HCT116 (cell line): ENCODE measurements at regions not wholly inside any gene's neighbourhood (a gene's known extent, or its start where the extent isn't known, plus 50 kb on each side); places are given as distances from the start of the nearest gene placed in this dataset.
A peak's percentile ranks its signal among the peaks of the same experiment; 100 is the strongest.

Experiments
- ATAC-seq: fragments of 200-7000 bp; cut with Tn5 transposase; 2 replicates; pipeline ENCODE4 v1.9.1; 2020; ENCODE audit warnings: mild to moderate bottlenecking, moderate library complexity
- BruUV-seq: library from RNA; stranded (reverse); fragments of 400-500 nt; replicated peaks from 2 replicates; lab custom pipeline; 2021; lab: Mats Ljungman, UMichigan
- CTCF ChIA-PET: fragments of 300-600 bp; sonication (Branson Sonifier 250); formaldehyde crosslinking; loops from one replicate; lab custom pipeline; 2021; ENCODE audit warnings: antibody characterized with exemption; lab: Charles Lee
- POLR2A ChIA-PET: fragments of 300-600, 350-600 bp; sonication (Branson Sonifier 250); formaldehyde crosslinking; loops from one replicate; lab custom pipeline; 2021; ENCODE audit warnings: antibody characterized with exemption; lab: Charles Lee
- RAD21 ChIA-PET, 2 experiments: fragments of 300-600 bp; sonication (Branson Sonifier 250); formaldehyde crosslinking; loops; one replicate each; lab custom pipeline; 2023; ENCODE audit warnings: low total read pairs in 2 of 2; ENCODE audit not compliant: uncharacterized antibody in 2 of 2, unreplicated experiment in 2 of 2, low non-redundant PET in 1 of 2; lab: Charles Lee
- DNase-seq: peaks from one replicate; pipeline ENCODE4 v3.0.0-alpha.2; 2010; ENCODE audit warnings: low read depth, low spot score
- H2AFZ ChIP-seq: fragments of 200-600 bp; shearing (Covaris generic), sonication (generic); 2 replicates; pipeline ENCODE4 v1.6.1; 2017; ENCODE audit warnings: low read depth, mixed run types, mixed read lengths, antibody characterized with exemption, low read length; ENCODE audit not compliant: poor library complexity, severe bottlenecking
- H3K27ac ChIP-seq: 2 replicates; pipeline ENCODE4 v1.5.1; 2012; ENCODE audit warnings: low read depth, low read length
- H3K27me3 ChIP-seq: fragments of 200-600 bp; sonication (generic); 2 replicates; pipeline ENCODE4 v1.6.1; 2016; ENCODE audit warnings: mixed run types, low read length, mixed read lengths; ENCODE audit not compliant: insufficient read depth
- H3K36me3 ChIP-seq, 2 experiments: fragments of 200-500 bp in 1 of 2; fragments of 200-600 bp in 1 of 2; sonication (Bioruptor generic) in 1 of 2; sonication (generic) in 1 of 2; 2 replicates each; pipeline versions ENCODE4 v1.5.1 to v1.6.1; 2014 to 2016; ENCODE audit warnings: low read length in 2 of 2, inconsistent platforms in 1 of 2, mixed read lengths in 1 of 2, mixed run types in 1 of 2; ENCODE audit not compliant: insufficient read depth in 2 of 2, control insufficient read depth in 1 of 2
- H3K4me1 ChIP-seq, 2 experiments: fragments of 200-600 bp in 1 of 2; sonication (generic) in 1 of 2; 2 replicates each; pipeline versions ENCODE4 v1.5.1 to v1.6.1; 2012 to 2017; ENCODE audit warnings: low read length in 2 of 2, inconsistent platforms in 1 of 2, mild to moderate bottlenecking in 1 of 2, mixed read lengths in 1 of 2, mixed run types in 1 of 2, moderate library complexity in 1 of 2; ENCODE audit not compliant: insufficient read depth in 2 of 2, control insufficient read depth in 1 of 2
- H3K4me2 ChIP-seq: fragments of 200-600 bp; sonication (generic); 2 replicates; pipeline ENCODE4 v1.6.1; 2017; ENCODE audit warnings: mixed run types, low read length, mixed read lengths
- H3K4me3 ChIP-seq, 2 experiments: fragments of 200-600 bp in 1 of 2; sonication (generic) in 1 of 2; replicated peaks in 1 of 2; 2 replicates each; pipeline ENCODE4 v1.5.1; 2011 to 2016; ENCODE audit warnings: low read length in 2 of 2, control low read depth in 1 of 2, low read depth in 1 of 2, mild to moderate bottlenecking in 1 of 2, mixed read lengths in 1 of 2, mixed run types in 1 of 2
- H3K79me2 ChIP-seq: fragments of 200-600 bp; sonication (generic); 2 replicates; pipeline ENCODE4 v1.6.1; 2017; ENCODE audit warnings: mild to moderate bottlenecking, mixed run types, low read length, moderate library complexity, mixed read lengths; ENCODE audit not compliant: insufficient read depth
- H3K9ac ChIP-seq: fragments of 200-600 bp; sonication (generic); 2 replicates; pipeline ENCODE4 v1.6.1; 2016; ENCODE audit warnings: low read length, mixed read lengths
- H3K9me2 ChIP-seq: fragments of 200-600 bp; sonication (generic), shearing (Covaris generic); 2 replicates; pipeline ENCODE4 v1.6.1; 2017; ENCODE audit warnings: mixed run types, mild to moderate bottlenecking, moderate library complexity; ENCODE audit not compliant: insufficient read depth
- H3K9me3 ChIP-seq, 2 experiments: fragments of 200-500 bp in 1 of 2; fragments of 200-600 bp in 1 of 2; sonication (Bioruptor generic) in 1 of 2; sonication (generic) in 1 of 2; 2 replicates each; pipeline ENCODE4 v1.6.1; 2014 to 2017; ENCODE audit warnings: low read length in 2 of 2, mixed read lengths in 2 of 2, inconsistent platforms in 1 of 2, low read depth in 1 of 2, mild to moderate bottlenecking in 1 of 2, mixed run types in 1 of 2, moderate library complexity in 1 of 2; ENCODE audit not compliant: control insufficient read depth in 1 of 2, insufficient read depth in 1 of 2
- H4K20me1 ChIP-seq: fragments of 200-600 bp; sonication (generic), shearing (Covaris generic); 2 replicates; pipeline ENCODE4 v1.6.1; 2017; ENCODE audit warnings: mixed run types, mild to moderate bottlenecking, moderate library complexity; ENCODE audit not compliant: insufficient read depth
- ATF3 ChIP-seq: IDR thresholded peaks from 2 replicates; pipeline ENCODE4 v1.6.1; 2012
- CTCF ChIP-seq, 3 experiments: fragments of 200-600 bp in 1 of 3; sonication (generic) in 1 of 3; IDR thresholded peaks in 2 of 3; conservative IDR thresholded peaks in 1 of 3; 2 replicates each; pipeline ENCODE4 v1.5.1; 2012 to 2017; ENCODE audit warnings: low read depth in 2 of 3, low read length in 2 of 3, antibody characterized with exemption in 1 of 3, borderline replicate concordance in 1 of 3, control low read depth in 1 of 3, mild to moderate bottlenecking in 1 of 3, mixed read lengths in 1 of 3, mixed run types in 1 of 3, moderate library complexity in 1 of 3; ENCODE audit not compliant: insufficient read depth in 1 of 3
- ELF1 ChIP-seq: IDR thresholded peaks from 2 replicates; pipeline ENCODE4 v1.6.1; 2012; ENCODE audit warnings: low read depth, borderline replicate concordance
- EZH2 ChIP-seq: fragments of 200-600 bp; sonication (generic); IDR thresholded peaks from 2 replicates; pipeline ENCODE4 v1.6.1; 2017; ENCODE audit warnings: antibody characterized with exemption, mixed run types
- FOSL1 ChIP-seq: IDR thresholded peaks from 2 replicates; pipeline ENCODE4 v1.6.1; 2012; ENCODE audit warnings: low read depth
- JUND ChIP-seq: IDR thresholded peaks from 2 replicates; pipeline ENCODE4 v1.6.1; 2012
- POLR2A ChIP-seq: IDR thresholded peaks from 2 replicates; pipeline ENCODE4 v1.7.0; 2011; ENCODE audit warnings: borderline replicate concordance; ENCODE audit not compliant: insufficient read depth, insufficient read length; ENCODE audit errors: extremely low read depth
- POLR2AphosphoS5 ChIP-seq: IDR thresholded peaks from 2 replicates; pipeline ENCODE4 v1.6.1; 2011; ENCODE audit warnings: mild to moderate bottlenecking, low read depth, low read length, moderate library complexity
- RAD21 ChIP-seq: IDR thresholded peaks from 2 replicates; pipeline ENCODE4 v1.6.1; 2012; ENCODE audit warnings: low read depth, mild to moderate bottlenecking
- SIN3A ChIP-seq: IDR thresholded peaks from 2 replicates; pipeline ENCODE4 v1.6.1; 2012; ENCODE audit warnings: low read depth
- SP1 ChIP-seq: IDR thresholded peaks from 2 replicates; pipeline ENCODE4 v1.6.1; 2012; ENCODE audit warnings: low read depth
- SRF ChIP-seq: IDR thresholded peaks from 2 replicates; pipeline ENCODE4 v1.6.1; 2012; ENCODE audit warnings: low read depth
- TCF7L2 ChIP-seq: IDR thresholded peaks from 2 replicates; pipeline ENCODE4 v1.7.0; 2011; ENCODE audit warnings: borderline replicate concordance, inconsistent platforms; ENCODE audit not compliant: insufficient read depth, insufficient read length; ENCODE audit errors: extremely low read depth
- YY1 ChIP-seq: IDR thresholded peaks from 2 replicates; pipeline ENCODE4 v1.6.1; 2011; ENCODE audit warnings: low read length, low read depth, moderate library complexity, mild to moderate bottlenecking; ENCODE audit not compliant: insufficient replicate concordance; ENCODE audit errors: extremely low read depth
- ZBTB33 ChIP-seq: IDR thresholded peaks from 2 replicates; pipeline ENCODE4 v1.6.1; 2011; ENCODE audit warnings: mild to moderate bottlenecking, low read length, moderate library complexity; ENCODE audit not compliant: insufficient replicate concordance; ENCODE audit errors: extremely low read depth
- ZFX ChIP-seq: fragments of 450-650 bp; IDR thresholded peaks from 2 replicates; pipeline ENCODE4 v1.6.1; 2017
- ZNF274 ChIP-seq: fragments of 200-500 bp; sonication (Bioruptor generic); IDR thresholded peaks from 2 replicates; pipeline ENCODE4 v1.6.1; 2014; ENCODE audit warnings: mild to moderate bottlenecking, low read depth, low read length, inconsistent platforms
- intact Hi-C: fragments of 100-400 bp; cut with micrococcal nuclease; formaldehyde crosslinking; loops from 2 replicates; pipeline ENCODE4 v1.10.0; 2022

- Histone ChIP-seq H3K9me2 (no peaks in the 10 kb centered on the region), H3K27ac (no peak overlapping the region), H3K4me2 (peak overlapping the region; percentile 27; the same call in 1 of the 2 replicates), H3K9me3 (no peaks in the 10 kb centered on the region), H3K36me3 (no peaks in the 10 kb centered on the region), H4K20me1 (no peaks in the 10 kb centered on the region), H3K27me3 (no peaks in the 10 kb centered on the region), H3K4me1 (peaks cover 11 to 35% of the 10 kb centered on the region in 2 experiments; a peak in 3 of 4 replicates), H3K4me3 (no peak overlapping the region), H3K9ac (no peak overlapping the region), H2AFZ (no peak overlapping the region), H3K79me2 (no peaks in the 10 kb centered on the region)
- ATAC-seq (no peak), DNase-seq (no peak)
- ChIA-PET CTCF (no interaction called here), RAD21 (no interaction called here), POLR2A (no interaction called here)
- TF ChIP-seq RAD21 (no peak), SP1 (no peak), ZNF274 (no peak)
- intact Hi-C loops, result no loop called here
- BruUV-seq, result no TSS peak
Measured at GRCh38 chr12:124675881-124676713, 108.7 kb upstream of the NCOR2 start.

GRCh38 chr12:124674937-124675336 lies 107.5 kb upstream of the NCOR2 start:
- Histone ChIP-seq H3K9ac (no peak overlapping the region), H3K27me3 (no peaks in the 10 kb centered on the region), H3K27ac (no peak overlapping the region), H3K4me3 (no peak overlapping the region), H3K36me3 (no peaks in the 10 kb centered on the region), H3K79me2 (no peaks in the 10 kb centered on the region), H3K9me3 (no peaks in the 10 kb centered on the region), H4K20me1 (no peaks in the 10 kb centered on the region), H3K9me2 (no peaks in the 10 kb centered on the region), H2AFZ (no peak overlapping the region), H3K4me1 (peaks cover 2 to 24% of the 10 kb centered on the region in 2 experiments; a peak in 3 of 4 replicates), H3K4me2 (no peak overlapping the region)
- POLR2A ChIA-PET, result no interaction called here
- no TSS peak for BruUV-seq
- TF ChIP-seq ATF3, result no peak
- TF ChIP-seq SIN3A, result no peak
- no peak for TF ChIP-seq FOSL1
- TF ChIP-seq EZH2, result no peak
- no peak for TF ChIP-seq ZNF274
- TF ChIP-seq TCF7L2, result no peak
- no peak for TF ChIP-seq ZBTB33
- no peak for TF ChIP-seq POLR2A
- TF ChIP-seq ZFX, result no peak
- no peak for TF ChIP-seq CTCF (IDR thresholded peaks at IDR 0.05 in 2 of 3, conservative IDR thresholded peaks at IDR 0.05 in 1 of 3; ENCODE audit: borderline replicate concordance in 1 of 3, insufficient read depth in 1 of 3, low read depth in 2 of 3, low read length in 2 of 3)
- TF ChIP-seq POLR2AphosphoS5, result no peak
- no peak for TF ChIP-seq SRF
- no peak for TF ChIP-seq JUND
- no peak for TF ChIP-seq ELF1
- no peak for TF ChIP-seq YY1
- ATAC-seq, result no peak
- CTCF ChIA-PET, result no interaction called here
- intact Hi-C loops, result no loop called here
- RAD21 ChIA-PET, result no interaction called here
- DNase-seq, result no peak
